Ascending aorta (tissue), 2 donors: ENCODE measurements at regions not wholly inside any gene's neighbourhood (a gene's known extent, or its start where the extent isn't known, plus 50 kb on each side); places are given as distances from the start of the nearest gene placed in this dataset.

Experiments
- DNase-seq, 2 donors: peaks; one replicate each; pipeline ENCODE4 v3.0.0-alpha.2; 2019; ENCODE audit warnings: low spot score in 2 of 2
- H3K27ac ChIP-seq, 2 donors: fragments of 200-600 bp; sonication (generic); one replicate each; pipeline ENCODE4 v1.5.1; 2016 to 2017; ENCODE audit warnings: mild to moderate bottlenecking in 1 of 2
- H3K27me3 ChIP-seq: fragments of 200-600 bp; sonication (generic); one replicate; pipeline ENCODE4 v1.5.1; 2017
- H3K36me3 ChIP-seq, 2 donors: fragments of 200-600 bp; sonication (generic); one replicate each; pipeline ENCODE4 v1.5.1; 2016
- H3K4me1 ChIP-seq, 2 donors: fragments of 200-600 bp; sonication (generic); one replicate each; pipeline ENCODE4 v1.5.1; 2016 to 2017; ENCODE audit warnings: mild to moderate bottlenecking in 1 of 2
- H3K4me3 ChIP-seq, 2 donors: fragments of 200-600 bp; sonication (generic); one replicate each; pipeline ENCODE4 v1.5.1; 2016 to 2017; ENCODE audit warnings: mild to moderate bottlenecking in 1 of 2
- H3K9me3 ChIP-seq, 2 donors: fragments of 200-600 bp; sonication (generic); one replicate each; pipeline ENCODE4 v1.5.1; 2016
- CTCF ChIP-seq, 3 experiments: fragments of 200-600 bp in 2 of 3; fragments of 450-650 bp in 1 of 3; sonication (generic) in 2 of 3; IDR thresholded peaks; one replicate each; pipeline ENCODE4 v1.5.1; 2016 to 2019; ENCODE audit warnings: antibody characterized with exemption in 3 of 3, mild to moderate bottlenecking in 1 of 3, moderate library complexity in 1 of 3
- intact Hi-C: fragments of 100-400 bp; cut with DNase I; formaldehyde crosslinking; loops from one replicate; pipeline ENCODE4 v1.15.1; 2023

GRCh38 chr2:185473838-185474237, 264.8 kb upstream of the FSIP2 start:
- no peak for DNase-seq
- no peaks in the 10 kb centered on the region for H3K36me3 ChIP-seq
- no peaks in the 10 kb centered on the region for H3K9me3 ChIP-seq
- TF ChIP-seq CTCF (IDR thresholded peaks at IDR 0.05) = no peak
- intact Hi-C loops = no loop called here
- no peaks in the 10 kb centered on the region for H3K4me1 ChIP-seq
- H3K27me3 ChIP-seq = no peaks in the 10 kb centered on the region
- no peak overlapping the region for H3K27ac ChIP-seq
- H3K4me3 ChIP-seq = no peak overlapping the region

GRCh38 chr2:185475914-185476313, 262.7 kb upstream of the FSIP2 start:
- no peaks in the 10 kb centered on the region for H3K9me3 ChIP-seq
- no peak for DNase-seq
- intact Hi-C loops = no loop called here
- no peak overlapping the region for H3K27ac ChIP-seq
- no peak overlapping the region for H3K4me3 ChIP-seq
- no peaks in the 10 kb centered on the region for H3K36me3 ChIP-seq
- TF ChIP-seq CTCF (IDR thresholded peaks at IDR 0.05) = no peak
- no peaks in the 10 kb centered on the region for H3K27me3 ChIP-seq
- no peaks in the 10 kb centered on the region for H3K4me1 ChIP-seq

DNA sequence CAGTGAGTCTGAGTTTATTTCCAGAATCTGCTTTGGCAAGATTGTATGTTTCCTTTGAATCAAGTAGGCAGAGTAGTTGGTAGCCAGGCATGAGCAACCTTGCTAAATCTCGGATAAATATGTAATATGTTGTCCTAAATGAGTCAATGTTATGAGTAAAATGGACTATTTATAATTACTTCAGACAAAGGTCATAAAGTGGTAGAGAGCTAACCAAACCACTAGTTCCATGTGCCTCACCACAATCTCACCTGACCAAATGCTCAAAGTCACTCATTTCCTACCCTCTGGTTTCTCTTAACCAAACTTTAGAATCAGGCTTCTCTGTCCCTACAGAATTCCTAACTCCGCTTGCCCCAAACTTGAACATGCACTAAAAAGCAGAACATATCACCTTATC, 261.2 kb upstream of the FSIP2 start:
- no peak for TF ChIP-seq CTCF (IDR thresholded peaks at IDR 0.05)

DNA sequence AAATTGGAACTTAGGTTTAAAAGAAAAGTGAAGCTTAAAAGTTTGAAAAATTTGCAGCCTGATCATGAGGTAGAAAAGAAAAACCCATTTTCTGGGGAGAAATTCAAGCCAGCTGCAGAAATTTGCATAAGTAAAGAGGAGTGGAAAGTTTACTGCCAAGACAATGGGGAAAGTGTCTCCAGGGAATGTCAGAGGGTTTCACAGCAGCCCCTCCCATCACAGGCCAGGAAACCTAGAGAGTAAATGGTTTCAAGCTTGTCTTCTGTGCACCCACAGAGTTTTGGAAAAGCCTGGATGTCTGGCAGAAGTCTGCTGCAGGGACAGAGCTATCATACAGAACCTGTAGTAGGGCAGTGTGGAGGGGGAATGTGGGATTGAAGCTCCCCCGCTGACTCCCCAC, 254.0 kb upstream of the FSIP2 start:
- Histone ChIP-seq H3K36me3 (no peaks in the 10 kb centered on the region), H3K27ac (no peak overlapping the region), H3K27me3 (no peaks in the 10 kb centered on the region), H3K4me1 (no peaks in the 10 kb centered on the region), H3K4me3 (no peak overlapping the region), H3K9me3 (no peaks in the 10 kb centered on the region)
- DNase-seq = no peak
- TF ChIP-seq CTCF (IDR thresholded peaks at IDR 0.05) = no peak
- intact Hi-C loops = no loop called here

More for the DNA sequence above, 261.2 kb upstream of the FSIP2 start:
- no peak overlapping the region for H3K27ac ChIP-seq
- H3K4me3 ChIP-seq = no peak overlapping the region
- H3K9me3 ChIP-seq = no peaks in the 10 kb centered on the region
- DNase-seq = no peak
- H3K27me3 ChIP-seq = no peaks in the 10 kb centered on the region
- H3K4me1 ChIP-seq = no peaks in the 10 kb centered on the region
- intact Hi-C loops = no loop called here
- no peaks in the 10 kb centered on the region for H3K36me3 ChIP-seq

DNA sequence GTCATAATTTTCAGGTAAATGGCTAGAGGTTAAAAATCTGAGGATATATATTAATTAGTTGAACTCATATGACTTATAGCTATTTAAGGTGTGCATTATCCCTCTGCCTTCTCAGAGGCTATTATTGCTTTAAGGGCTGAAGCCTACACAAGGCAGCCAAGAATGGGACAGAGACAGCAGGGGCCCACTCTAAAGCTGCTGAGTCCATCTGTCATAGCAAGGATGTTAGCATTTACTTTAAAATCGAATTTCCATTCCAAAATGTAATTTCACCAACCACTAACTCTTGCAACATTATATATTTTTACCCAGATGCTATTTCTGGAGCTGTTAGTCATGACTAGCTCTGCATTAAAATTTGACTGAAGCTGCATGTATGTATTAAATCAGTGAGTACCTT, 236.3 kb upstream of the FSIP2 start:
- H3K9me3 ChIP-seq = peaks cover 0 to 11% of the 10 kb centered on the region in 2 donors
- TF ChIP-seq CTCF (IDR thresholded peaks at IDR 0.05) = no peak
- no peak overlapping the region for H3K4me3 ChIP-seq
- intact Hi-C loops = no loop called here
- DNase-seq = no peak
- no peaks in the 10 kb centered on the region for H3K4me1 ChIP-seq
- H3K36me3 ChIP-seq = no peaks in the 10 kb centered on the region
- no peak overlapping the region for H3K27ac ChIP-seq
- no peaks in the 10 kb centered on the region for H3K27me3 ChIP-seq

DNA sequence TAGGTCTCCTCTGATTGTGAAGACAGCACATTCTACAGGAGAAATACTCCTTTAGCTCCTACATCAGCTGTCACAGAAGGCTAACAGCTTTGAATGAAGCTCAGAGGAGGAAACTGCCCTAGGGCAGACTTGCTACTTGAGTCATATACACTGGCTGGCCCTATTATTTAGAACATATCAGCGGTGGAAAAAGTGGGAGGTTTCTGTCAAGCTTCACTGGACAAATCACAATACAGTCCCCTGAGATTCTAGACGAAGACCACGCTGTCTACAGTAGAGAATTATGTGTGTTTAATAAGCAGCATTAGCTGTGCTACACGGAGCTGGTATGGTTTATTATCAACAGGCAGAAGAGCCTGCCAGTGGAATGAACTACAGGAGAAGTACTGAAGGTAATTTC, 230.9 kb upstream of the FSIP2 start:
- Histone ChIP-seq H3K36me3 (no peaks in the 10 kb centered on the region), H3K9me3 (peaks cover 8 to 47% of the 10 kb centered on the region in 2 donors), H3K27ac (no peak overlapping the region), H3K4me3 (no peak overlapping the region), H3K27me3 (no peaks in the 10 kb centered on the region), H3K4me1 (no peaks in the 10 kb centered on the region)
- TF ChIP-seq CTCF (IDR thresholded peaks at IDR 0.05) = no peak
- DNase-seq = no peak
- intact Hi-C loops = no loop called here
